ENCODE measurements at regions not wholly inside any gene's neighbourhood (a gene's known extent, or its start where the extent isn't known, plus 50 kb on each side); places are given as distances from the start of the nearest gene placed in this dataset.

DNA sequence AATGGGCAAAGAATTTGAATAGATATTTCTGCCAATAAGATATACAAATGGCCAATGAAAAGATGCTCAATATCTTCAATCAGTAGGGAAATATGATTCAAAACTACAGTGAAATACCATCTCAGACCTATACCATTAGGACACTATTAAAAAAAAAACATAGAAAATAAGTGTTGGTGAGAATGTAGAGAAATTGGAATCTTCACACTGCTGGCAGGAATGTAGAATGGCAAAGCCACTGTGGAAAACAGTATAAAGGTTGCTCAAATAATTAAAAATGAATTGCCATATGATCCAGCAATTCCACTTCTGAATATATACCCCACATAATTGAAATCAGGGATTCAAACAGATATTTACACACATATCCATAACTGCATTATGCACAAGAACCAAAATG is 88.1 kb upstream of the STARD13 start:
- no peak for DNase-seq

DNA sequence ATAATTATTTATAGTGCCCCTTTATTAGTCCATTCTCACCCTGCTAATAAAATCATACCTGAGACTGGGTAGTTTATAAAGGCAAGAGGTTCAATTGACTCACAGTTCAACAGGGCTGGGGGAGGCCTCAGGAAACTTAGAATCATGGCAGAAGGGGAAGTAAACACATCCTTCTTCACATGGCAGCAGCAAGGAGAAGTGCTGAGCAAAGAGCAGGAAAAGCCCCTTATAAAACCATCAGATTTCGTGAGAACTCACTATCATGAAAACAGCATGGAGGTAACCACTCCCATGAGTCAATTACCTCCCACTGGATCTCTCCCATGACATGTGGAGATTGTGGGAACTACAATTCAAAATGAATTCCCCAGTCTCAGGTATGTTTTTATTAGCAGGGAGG is 89.9 kb upstream of the STARD13 start:
- DNase-seq = no peak

DNA sequence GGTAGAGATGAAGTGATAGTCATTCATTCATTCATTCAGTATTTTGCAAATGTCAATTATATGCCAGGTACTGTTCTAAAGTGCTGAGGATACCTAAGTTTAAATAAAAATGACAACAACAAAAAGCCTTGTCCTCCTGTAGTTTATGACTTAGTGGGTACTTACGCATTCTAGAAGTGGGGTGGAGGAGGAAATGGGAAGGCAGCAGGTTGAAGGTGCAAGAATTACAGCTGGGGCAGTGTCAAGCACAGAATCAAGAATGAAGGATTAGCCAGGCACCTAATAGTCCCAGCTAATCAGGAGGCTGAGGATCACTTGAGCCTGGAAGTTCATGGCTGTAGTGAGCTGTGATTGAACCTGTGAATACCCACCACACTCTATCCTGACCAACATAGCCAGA is 90.7 kb upstream of the STARD13 start:
- no peak for DNase-seq

DNA sequence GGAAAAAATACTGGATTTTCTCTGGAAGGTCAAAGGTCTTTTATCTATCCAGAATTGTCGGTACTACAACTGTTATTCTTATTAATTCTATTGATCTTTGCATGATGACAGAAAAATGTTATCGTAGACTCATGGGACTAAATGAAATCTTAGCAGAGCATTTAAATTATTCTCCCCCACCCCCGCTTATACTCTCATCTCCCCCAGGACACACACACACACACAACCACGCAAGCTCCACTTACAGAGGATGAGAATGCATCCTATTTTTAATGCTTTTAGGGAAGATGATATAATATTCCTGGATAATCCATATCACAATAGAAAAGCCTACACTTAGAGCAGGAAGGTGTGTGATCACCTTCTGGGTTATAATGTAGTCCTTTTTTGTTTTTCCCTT is 91.9 kb upstream of the STARD13 start:
- DNase-seq = no peak

DNA sequence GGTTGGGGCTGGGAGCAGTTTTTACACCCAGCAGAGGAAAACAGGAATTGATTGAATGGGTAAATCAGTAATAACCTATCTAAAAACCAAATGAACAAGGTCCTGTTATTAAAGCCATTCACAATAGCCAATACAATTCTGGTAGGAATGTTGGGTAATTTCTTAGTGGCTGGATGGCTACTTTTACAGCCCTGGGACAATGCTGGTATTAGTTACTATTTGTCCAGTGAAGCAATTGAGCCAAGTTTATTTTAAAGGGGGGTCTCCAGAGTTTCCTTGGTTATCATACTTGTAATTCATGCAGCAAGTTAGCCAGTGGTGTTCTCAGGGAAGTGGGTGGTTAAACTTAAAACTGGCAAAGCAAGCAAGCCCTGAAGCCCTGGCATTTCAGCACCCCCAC is 92.3 kb upstream of the STARD13 start:
- DNase-seq = no peak

GRCh38 chr13:33379608-33380007 is 94.1 kb upstream of the STARD13 start:
- no peak for DNase-seq

DNA sequence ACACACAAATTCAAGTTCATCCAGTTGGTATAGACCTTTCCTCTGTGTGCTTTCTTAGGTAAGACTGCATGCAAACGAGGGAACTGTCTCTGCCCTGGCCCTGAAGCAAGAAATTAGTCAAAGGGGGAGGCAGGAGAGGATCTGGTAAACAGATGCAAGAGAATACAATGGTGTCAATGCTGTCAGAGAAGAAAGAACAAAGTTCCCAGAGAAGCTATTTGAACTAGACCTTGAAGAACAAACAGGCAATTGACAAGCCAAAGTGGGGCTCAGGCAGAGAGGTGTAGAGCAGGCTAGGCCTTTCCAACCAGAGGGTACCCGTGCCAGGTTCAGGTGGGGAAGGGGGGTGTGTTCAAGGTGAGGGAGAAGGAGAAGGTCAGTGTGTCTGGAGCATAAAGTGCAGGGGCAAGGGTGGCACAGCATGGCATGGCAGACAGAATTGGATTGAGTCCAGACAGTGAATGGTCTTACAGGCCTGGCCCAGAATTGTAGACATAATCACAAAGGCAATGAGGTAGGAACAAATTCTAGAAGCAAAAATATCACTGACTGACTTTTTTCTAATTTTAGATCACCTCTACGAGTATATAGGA is 95.0 kb upstream of the STARD13 start:
- DNase-seq = no peak

- no peak for DNase-seq
Observed at GRCh38 chr13:33381180-33381579, 95.6 kb upstream of the STARD13 start.

- no peak for DNase-seq
Observed at GRCh38 chr13:33381906-33382305, 96.4 kb upstream of the STARD13 start.

DNA sequence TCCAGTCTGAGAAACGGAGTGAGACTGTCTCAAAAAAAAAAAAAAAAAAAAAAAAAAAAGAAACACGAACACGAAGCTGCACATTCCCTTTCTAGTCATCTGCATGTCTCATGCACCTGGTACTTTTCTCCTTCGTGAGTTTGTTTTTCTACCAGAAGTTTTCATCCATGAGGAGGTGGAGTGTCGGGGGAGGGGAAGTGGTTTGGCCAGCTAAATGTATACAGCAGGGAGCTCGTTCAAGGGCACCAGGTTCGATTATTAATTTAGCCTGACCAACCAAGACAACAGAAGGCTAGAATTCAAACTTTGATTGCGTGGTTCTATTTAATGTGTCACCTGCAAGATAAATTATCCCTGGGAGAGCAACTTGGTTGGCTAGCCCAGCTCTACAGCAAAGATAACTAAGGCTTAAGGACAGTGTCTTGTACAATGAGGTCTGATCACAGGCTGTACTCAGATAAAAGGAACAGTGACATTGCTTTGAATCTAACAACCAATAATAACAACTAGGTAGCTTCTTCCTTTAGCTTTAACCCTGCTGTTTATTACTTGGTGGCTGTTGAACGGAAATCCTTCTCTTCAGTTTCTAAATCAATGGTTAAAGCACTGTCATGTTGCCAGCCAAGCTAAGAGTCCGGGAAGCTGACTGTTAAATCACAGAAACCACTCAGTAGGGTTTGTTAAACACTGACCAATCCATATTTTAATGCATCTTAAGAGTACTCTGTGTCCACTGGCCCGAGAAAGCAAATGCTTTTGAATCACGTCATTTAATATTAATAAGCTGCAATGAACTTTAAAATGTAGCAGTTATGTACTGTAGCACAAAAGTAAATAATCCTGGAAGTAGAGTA is 98.4 kb upstream of the STARD13 start:
- DNase-seq = no peak

GRCh38 chr13:33388286-33388998 is 102.9 kb upstream of the STARD13 start:
- no peak for DNase-seq

GRCh38 chr13:33392794-33393405 is 107.3 kb upstream of the STARD13 start:
- no peak for DNase-seq

GRCh38 chr13:33394294-33394932 is 108.9 kb upstream of the STARD13 start:
- DNase-seq = no peak

- DNase-seq = no peak
Observed at GRCh38 chr13:33401238-33401637, 115.7 kb upstream of the STARD13 start.

GRCh38 chr13:33402975-33403374 is 117.4 kb upstream of the STARD13 start:
- DNase-seq = no peak

DNA sequence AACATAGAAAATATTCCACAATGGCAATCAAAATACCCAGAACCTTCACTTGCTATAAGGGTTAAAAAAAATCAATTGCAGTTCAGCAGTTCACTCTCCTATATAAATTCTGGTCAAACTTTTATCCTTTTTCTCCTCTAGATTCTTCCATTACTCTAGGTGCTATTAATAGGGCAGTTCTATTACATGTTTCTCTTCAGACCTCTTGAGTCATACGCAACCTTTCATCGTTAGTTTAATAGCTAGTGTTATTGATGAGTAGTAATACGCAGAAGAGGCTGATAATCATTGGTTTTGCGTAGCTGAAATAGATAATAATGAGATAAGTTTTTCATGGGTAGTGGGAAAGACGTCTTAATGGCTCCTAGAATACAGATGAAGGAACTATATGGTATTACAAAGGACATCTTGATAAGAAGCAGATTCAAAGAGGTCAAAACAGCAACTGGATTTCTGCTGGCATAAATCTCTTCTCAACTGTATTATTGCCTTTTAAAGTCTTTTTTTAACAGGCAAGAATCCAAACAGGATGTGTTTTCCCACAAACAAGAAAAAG is 118.3 kb upstream of the STARD13 start:
- no peak for DNase-seq

GRCh38 chr13:33405371-33405770 is 119.8 kb upstream of the STARD13 start:
- no peak for DNase-seq

- DNase-seq = no peak
Observed at GRCh38 chr13:33409673-33410510, 124.3 kb upstream of the STARD13 start.

GRCh38 chr13:33410619-33411018 is 125.1 kb upstream of the STARD13 start:
- DNase-seq = no peak

GRCh38 chr13:33411312-33411711 is 125.8 kb upstream of the STARD13 start:
- no peak for DNase-seq

DNA sequence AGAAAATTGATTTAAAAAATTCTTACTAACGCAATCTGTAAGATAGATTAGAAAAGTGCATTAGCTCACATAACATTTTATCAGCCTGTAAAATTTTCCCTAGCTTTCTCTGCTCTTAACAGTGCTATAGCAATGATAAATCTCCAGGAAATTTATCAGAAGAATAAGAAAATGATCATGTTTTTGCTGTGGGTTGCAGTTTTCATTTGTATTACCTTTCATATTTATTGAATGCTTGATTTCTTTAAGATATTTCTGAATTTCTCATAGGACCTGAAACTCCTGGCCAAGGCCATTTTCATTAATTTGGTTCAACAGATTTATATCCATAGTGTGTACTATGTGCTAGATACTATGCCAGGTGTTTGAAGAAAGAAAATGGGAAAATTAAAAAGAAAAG is 130.3 kb upstream of the STARD13 start:
- DNase-seq = no peak
